H1 (cell line): ENCODE measurements at regions not wholly inside any gene's neighbourhood (a gene's known extent, or its start where the extent isn't known, plus 50 kb on each side); places are given as distances from the start of the nearest gene placed in this dataset.

ENCODE experiments used
- CTCF ChIA-PET: fragments of 300-600 bp; sonication (Branson Sonifier 250); formaldehyde crosslinking; loops from one replicate; lab custom pipeline; 2021; ENCODE audit not compliant: partially characterized antibody; lab: Charles Lee
- POLR2A ChIA-PET: fragments of 300-600 bp; sonication (Branson Sonifier 250); formaldehyde crosslinking; loops from one replicate; lab custom pipeline; 2021; ENCODE audit warnings: inconsistent platforms; ENCODE audit not compliant: partially characterized antibody; lab: Charles Lee
- DNase-seq, 2 experiments: peaks; one replicate each; pipeline versions ENCODE4 v3.0.0 to v3.0.0-alpha.2; 2010 to 2022; ENCODE audit warnings: low spot score in 2 of 2, low read depth in 1 of 2, mixed read lengths in 1 of 2
- FAIRE-seq: peaks from 2 replicates; lab custom pipeline; 2011; peaks lifted over from hg19 to GRCh38; lab: Jason Lieb, UNC
- H2AFZ ChIP-seq: 2 replicates; pipeline ENCODE4 v1.8.1; 2012; ENCODE audit warnings: low read length, inconsistent platforms
- H2AK5ac ChIP-seq: 2 replicates; pipeline ENCODE4 v1.6.1; 2013; ENCODE audit warnings: low read depth, low read length
- H2BK120ac ChIP-seq: replicated peaks from 2 replicates; pipeline ENCODE3; 2013; ENCODE audit warnings: low read depth, low read length, inconsistent platforms
- H2BK12ac ChIP-seq: 2 replicates; pipeline ENCODE4 v1.6.1; 2013; ENCODE audit warnings: low read depth, low read length
- H2BK15ac ChIP-seq: 2 replicates; pipeline ENCODE4 v1.6.1; 2013; ENCODE audit warnings: low read length
- H2BK20ac ChIP-seq: 2 replicates; pipeline ENCODE4 v1.6.1; 2013; ENCODE audit warnings: low read length
- H2BK5ac ChIP-seq: 2 replicates; pipeline ENCODE4 v1.6.1; 2013; ENCODE audit warnings: low read depth, low read length
- H3K14ac ChIP-seq: 2 replicates; pipeline ENCODE4 v1.6.1; 2013; ENCODE audit warnings: inconsistent platforms; ENCODE audit not compliant: insufficient read length
- H3K18ac ChIP-seq: 2 replicates; pipeline ENCODE4 v1.6.1; 2013; ENCODE audit warnings: low read length; ENCODE audit errors: extremely low read depth
- H3K23ac ChIP-seq: 2 replicates; pipeline ENCODE4 v1.6.1; 2013; ENCODE audit warnings: inconsistent platforms; ENCODE audit not compliant: insufficient read length
- H3K23me2 ChIP-seq: 2 replicates; pipeline ENCODE4 v1.6.1; 2013; ENCODE audit warnings: low read depth, low read length
- H3K27ac ChIP-seq: 2 replicates; pipeline ENCODE4 v1.6.1; 2011; ENCODE audit warnings: low read depth, low read length, inconsistent platforms
- H3K27me3 ChIP-seq, 4 experiments: replicated peaks in 1 of 4; 1 replicate in 1 of 4; 2 replicates in 3 of 4; pipeline versions ENCODE4 v1.6.1 to v1.8.1; 2011 to 2013; ENCODE audit warnings: low read length in 3 of 4, mild to moderate bottlenecking in 3 of 4, inconsistent platforms in 2 of 4, mixed read lengths in 2 of 4, moderate library complexity in 1 of 4; ENCODE audit not compliant: control insufficient read depth in 3 of 4, insufficient read depth in 3 of 4; ENCODE audit errors: extremely low read depth in 1 of 4
- H3K36me3 ChIP-seq, 4 experiments: 2 replicates each; pipeline versions ENCODE4 v1.6.1 to v1.8.1; 2011 to 2013; ENCODE audit warnings: mild to moderate bottlenecking in 4 of 4, low read length in 3 of 4, moderate library complexity in 2 of 4, control low read depth in 1 of 4, inconsistent platforms in 1 of 4; ENCODE audit not compliant: insufficient read depth in 4 of 4, control insufficient read depth in 2 of 4
- H3K4ac ChIP-seq: replicated peaks from 2 replicates; pipeline ENCODE3; 2013; ENCODE audit warnings: low read length, low read depth, mixed read lengths, inconsistent platforms; ENCODE audit not compliant: insufficient read length
- H3K4me1 ChIP-seq, 4 experiments: replicated peaks in 1 of 4; 1 replicate in 1 of 4; 2 replicates in 3 of 4; pipeline versions ENCODE4 v1.6.1 to v1.8.1; 2011 to 2013; ENCODE audit warnings: low read length in 3 of 4, inconsistent platforms in 2 of 4, mixed read lengths in 1 of 4; ENCODE audit not compliant: insufficient read depth in 4 of 4, control insufficient read depth in 3 of 4
- H3K4me2 ChIP-seq, 2 experiments: 2 replicates each; pipeline versions ENCODE4 v1.6.1 to v1.8.1; 2011 to 2013; ENCODE audit warnings: low read depth in 2 of 2, low read length in 2 of 2, control low read depth in 1 of 2, inconsistent platforms in 1 of 2, mild to moderate bottlenecking in 1 of 2; ENCODE audit not compliant: insufficient read depth in 1 of 2
- H3K4me3 ChIP-seq, 4 experiments: fragments of 200-600, 300-600 bp in 1 of 4; sonication (generic), shearing (Covaris generic), sonication (Bioruptor Twin) in 1 of 4; 2 replicates each; pipeline versions ENCODE4 v1.5.1 to v1.8.1; 2011 to 2016; ENCODE audit warnings: low read length in 4 of 4, low read depth in 3 of 4, control low read depth in 2 of 4, inconsistent platforms in 2 of 4, mild to moderate bottlenecking in 2 of 4, mixed read lengths in 1 of 4, moderate library complexity in 1 of 4; ENCODE audit not compliant: insufficient read depth in 2 of 4; ENCODE audit errors: extremely low read depth in 1 of 4
- H3K56ac ChIP-seq: replicated peaks from 2 replicates; pipeline ENCODE3; 2013; ENCODE audit warnings: low read depth, mild to moderate bottlenecking, mixed read lengths, low read length, inconsistent platforms; ENCODE audit not compliant: insufficient read length
- H3K79me1 ChIP-seq: 2 replicates; pipeline ENCODE4 v1.6.1; 2013; ENCODE audit warnings: low read depth, low read length, control low read depth
- H3K79me2 ChIP-seq, 2 experiments: 2 replicates each; pipeline versions ENCODE4 v1.6.1 to v1.8.1; 2012 to 2013; ENCODE audit warnings: low read length in 2 of 2, mild to moderate bottlenecking in 2 of 2, inconsistent platforms in 1 of 2; ENCODE audit not compliant: insufficient read depth in 2 of 2, control insufficient read depth in 1 of 2
- H3K9ac ChIP-seq, 4 experiments: replicated peaks in 1 of 4; 1 replicate in 1 of 4; 2 replicates in 3 of 4; pipeline versions ENCODE4 v1.6.1 to v1.8.1; 2011 to 2013; ENCODE audit warnings: low read depth in 3 of 4, low read length in 3 of 4, control low read depth in 2 of 4, mild to moderate bottlenecking in 2 of 4, moderate library complexity in 2 of 4, inconsistent platforms in 1 of 4; ENCODE audit errors: extremely low read depth in 1 of 4
- H3K9me3 ChIP-seq, 2 experiments: 2 replicates each; pipeline versions ENCODE4 v1.6.1 to v1.8.1; 2012 to 2013; ENCODE audit warnings: mild to moderate bottlenecking in 2 of 2, moderate library complexity in 2 of 2, control low read depth in 1 of 2, inconsistent platforms in 1 of 2, low read depth in 1 of 2, low read length in 1 of 2, mixed read lengths in 1 of 2; ENCODE audit not compliant: insufficient read depth in 2 of 2
- H4K20me1 ChIP-seq, 2 experiments: replicated peaks in 1 of 2; 2 replicates each; pipeline versions ENCODE3 to v1.8.1; 2011 to 2013; ENCODE audit warnings: inconsistent platforms in 2 of 2, low read length in 2 of 2, mild to moderate bottlenecking in 1 of 2; ENCODE audit not compliant: insufficient read depth in 2 of 2, control insufficient read depth in 1 of 2
- H4K5ac ChIP-seq: 2 replicates; pipeline ENCODE4 v1.6.1; 2013; ENCODE audit warnings: low read length, low read depth, mixed read lengths, inconsistent platforms; ENCODE audit not compliant: insufficient read length
- H4K8ac ChIP-seq: 2 replicates; pipeline ENCODE4 v1.8.0; 2013; ENCODE audit warnings: mild to moderate bottlenecking, moderate library complexity, low read length, inconsistent platforms; ENCODE audit not compliant: insufficient read depth; ENCODE audit errors: extremely low read depth
- H4K91ac ChIP-seq: replicated peaks from 2 replicates; pipeline ENCODE3; 2013; ENCODE audit warnings: low read length, mixed read lengths, inconsistent platforms; ENCODE audit not compliant: insufficient read length
- CBX8 ChIP-seq: fragments of 300-800, 300-1000 bp; sonication (generic); IDR thresholded peaks from 2 replicates; pipeline ENCODE4 v1.7.1; 2016; ENCODE audit warnings: low read depth, low read length, borderline replicate concordance
- CREB1 ChIP-seq: IDR thresholded peaks from 2 replicates; pipeline ENCODE4 v1.6.1; 2012; ENCODE audit warnings: inconsistent platforms
- GABPA ChIP-seq: IDR thresholded peaks from 2 replicates; pipeline ENCODE4 v1.6.1; 2011; ENCODE audit warnings: mild to moderate bottlenecking, low read length, moderate library complexity, borderline replicate concordance; ENCODE audit not compliant: insufficient read depth
- GTF2F1 ChIP-seq: IDR thresholded peaks from 2 replicates; pipeline ENCODE4 v1.6.1; 2012; ENCODE audit warnings: low read depth, low read length, improper control_type of control experiment, borderline replicate concordance
- HDAC6 ChIP-seq: IDR thresholded peaks from one replicate; pipeline ENCODE4 v1.7.1; 2012; ENCODE audit warnings: low read depth, mild to moderate bottlenecking, inconsistent platforms, low read length, moderate library complexity
- KDM4A ChIP-seq: IDR thresholded peaks from one replicate; pipeline ENCODE4 v1.7.1; 2012; ENCODE audit warnings: low read depth, mild to moderate bottlenecking, moderate library complexity, low read length, inconsistent platforms; ENCODE audit not compliant: severe bottlenecking
- SIRT6 ChIP-seq: IDR thresholded peaks from one replicate; pipeline ENCODE4 v1.7.1; 2012; ENCODE audit warnings: low read length, inconsistent platforms
- SRF ChIP-seq: IDR thresholded peaks from 2 replicates; pipeline ENCODE4 v1.6.1; 2011; ENCODE audit warnings: mild to moderate bottlenecking, low read depth, low read length, moderate library complexity
- TAF7 ChIP-seq: optimal IDR thresholded peaks from 2 replicates; pipeline ENCODE3; 2011; ENCODE audit warnings: low read depth, mild to moderate bottlenecking, inconsistent platforms, low read length, moderate library complexity, borderline replicate concordance
- ZNF274 ChIP-seq: IDR thresholded peaks from 2 replicates; pipeline ENCODE4 v1.7.0; 2012; ENCODE audit warnings: low read length, borderline replicate concordance; ENCODE audit errors: extremely low read depth
- WGBS, 2 experiments: shearing (Covaris generic) in 1 of 2; methylation state at CpG; one replicate each; pipeline versions ENCODE4 v1.1.6 to v1.1.7; 2013 to 2015; ENCODE audit warnings: low lambda C conversion rate in 2 of 2, mixed read lengths in 2 of 2, inconsistent platforms in 1 of 2, low coverage in 1 of 2, missing lambda C conversion rate in 1 of 2; ENCODE audit not compliant: insufficient replicate concordance in 2 of 2, insufficient coverage in 1 of 2, insufficient read length in 1 of 2; ENCODE audit errors: extremely low coverage in 1 of 2, missing lambda C conversion rate in 1 of 2; 5-methylcytosine and 5-hydroxymethylcytosine counted together
- TF ChIP-seq, protein P1 (sequence below): IDR thresholded peaks from 2 replicates; pipeline ENCODE4 v1.6.1; 2011; ENCODE audit warnings: low read length, improper control_type of control experiment

DNA sequence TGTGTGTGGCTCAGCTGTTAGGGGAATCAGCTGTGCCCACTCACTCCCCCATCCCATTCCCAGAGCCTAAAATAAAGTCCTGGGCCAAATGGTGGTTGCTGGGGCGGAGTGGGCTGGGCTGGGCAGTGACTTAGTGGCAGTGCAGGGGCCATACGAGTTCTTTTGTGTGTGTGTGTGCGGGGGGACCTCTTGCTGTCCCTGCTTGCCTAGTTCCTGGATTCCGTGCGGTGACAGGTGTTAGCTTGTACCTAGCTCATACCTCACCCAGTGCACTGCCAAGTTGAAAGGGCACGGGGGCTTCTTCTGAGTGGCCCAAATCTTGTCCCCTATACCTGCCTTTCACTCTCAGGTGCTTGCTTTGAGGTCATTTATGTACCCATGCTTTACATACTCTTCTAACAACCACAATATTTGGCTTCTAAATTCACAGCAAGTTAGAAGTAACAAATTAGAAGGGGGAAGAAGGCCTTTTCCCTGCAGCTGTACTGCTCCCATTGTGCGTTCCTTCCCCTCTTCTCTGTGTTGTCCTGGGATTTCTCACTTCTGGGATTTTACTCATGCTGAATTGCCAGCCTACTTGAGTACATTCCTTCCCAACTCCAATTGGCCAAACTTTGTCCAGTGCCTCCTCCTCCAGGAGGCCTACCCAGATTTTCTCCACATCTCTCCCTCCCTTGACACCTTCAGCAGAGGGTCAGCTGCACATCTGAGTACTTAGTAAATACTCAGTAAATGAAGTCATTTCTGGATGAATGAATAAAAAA, 66.3 kb upstream of the POLG start:
- Histone ChIP-seq H3K18ac (no peak overlapping the region), H3K79me1 (no peaks in the 10 kb centered on the region), H3K4ac (no peak overlapping the region), H2BK12ac (no peak overlapping the region), H4K8ac (no peak overlapping the region; the same call in 1 of the 2 replicates), H3K4me2 (peak overlapping the region; percentile 37 to 89), H3K9me3 (no peaks in the 10 kb centered on the region), H4K91ac (no peak overlapping the region), H3K14ac (no peak overlapping the region), H3K27me3 (peaks cover 95 to 99% (median 99%) of the 10 kb centered on the region in 4 experiments), H3K4me3 (peak overlapping the region in 2 of 4 experiments; percentile 21 to 54; a peak in 4 of 8 replicates), H3K23ac (no peak overlapping the region), H4K5ac (no peak overlapping the region), H3K56ac (no peak overlapping the region), H3K36me3 (no peaks in the 10 kb centered on the region), H2AK5ac (no peak overlapping the region), H2BK15ac (peak overlapping the region; percentile 55; the same call in 1 of the 2 replicates), H4K20me1 (peaks cover 17 to 41% of the 10 kb centered on the region in 2 experiments), H3K4me1 (peaks cover 5 to 38% (median 13%) of the 10 kb centered on the region in 4 experiments), H2AFZ (no peak overlapping the region), H3K27ac (no peak overlapping the region), H3K23me2 (peaks cover 3% of the 10 kb centered on the region), H2BK20ac (no peak overlapping the region), H3K79me2 (no peaks in the 10 kb centered on the region), H2BK120ac (no peak overlapping the region), H3K9ac (no peak overlapping the region), H2BK5ac (no peak overlapping the region)
- ChIA-PET CTCF (interaction anchor here (0.8 to 5.6 kb wide), 6 partner anchors 13 to 43 kb away, joined by 3 to 50 read pairs (median 6); no protein-coding TSS in a partner anchor), POLR2A (interaction anchor here (0.6 to 1.1 kb wide), 4 partner anchors 9 to 98 kb away, joined by 3 to 4 read pairs (median 3); no protein-coding TSS in a partner anchor)
- WGBS, 2 experiments, result 25% methylated on average over 7 of the region's 7 CpGs; no CpG with 5 or more reads in 1 of the 2 experiments
- FAIRE-seq (no peak), DNase-seq (no peak)
- TF ChIP-seq KDM4A, result no peak
- TF ChIP-seq HDAC6, result no peak
- TF ChIP-seq GABPA, result no peak
- TF ChIP-seq CBX8, result peak; percentile 88; the same call in 1 of the 2 replicates
- TF ChIP-seq, protein P1, sequence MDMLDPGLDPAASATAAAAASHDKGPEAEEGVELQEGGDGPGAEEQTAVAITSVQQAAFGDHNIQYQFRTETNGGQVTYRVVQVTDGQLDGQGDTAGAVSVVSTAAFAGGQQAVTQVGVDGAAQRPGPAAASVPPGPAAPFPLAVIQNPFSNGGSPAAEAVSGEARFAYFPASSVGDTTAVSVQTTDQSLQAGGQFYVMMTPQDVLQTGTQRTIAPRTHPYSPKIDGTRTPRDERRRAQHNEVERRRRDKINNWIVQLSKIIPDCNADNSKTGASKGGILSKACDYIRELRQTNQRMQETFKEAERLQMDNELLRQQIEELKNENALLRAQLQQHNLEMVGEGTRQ, result no peak
- TF ChIP-seq ZNF274, result no peak
- no peak for TF ChIP-seq SIRT6
- TF ChIP-seq CREB1, result no peak
- TF ChIP-seq SRF, result no peak
- TF ChIP-seq TAF7, result no peak
- no peak for TF ChIP-seq GTF2F1
